ENCODE measurements at regions not wholly inside any gene's neighbourhood (a gene's known extent, or its start where the extent isn't known, plus 50 kb on each side); places are given as distances from the start of the nearest gene placed in this dataset.
"Not testable (repeated sequence)": the region's sequence is repeated elsewhere in the genome, so short reads cannot be mapped to it uniquely, and the experiment has no call there.

GRCh38 chr9:67166335-67166734 is 174.0 kb upstream of the SPATA31A3 start:
- TF ChIP-seq, protein P1, sequence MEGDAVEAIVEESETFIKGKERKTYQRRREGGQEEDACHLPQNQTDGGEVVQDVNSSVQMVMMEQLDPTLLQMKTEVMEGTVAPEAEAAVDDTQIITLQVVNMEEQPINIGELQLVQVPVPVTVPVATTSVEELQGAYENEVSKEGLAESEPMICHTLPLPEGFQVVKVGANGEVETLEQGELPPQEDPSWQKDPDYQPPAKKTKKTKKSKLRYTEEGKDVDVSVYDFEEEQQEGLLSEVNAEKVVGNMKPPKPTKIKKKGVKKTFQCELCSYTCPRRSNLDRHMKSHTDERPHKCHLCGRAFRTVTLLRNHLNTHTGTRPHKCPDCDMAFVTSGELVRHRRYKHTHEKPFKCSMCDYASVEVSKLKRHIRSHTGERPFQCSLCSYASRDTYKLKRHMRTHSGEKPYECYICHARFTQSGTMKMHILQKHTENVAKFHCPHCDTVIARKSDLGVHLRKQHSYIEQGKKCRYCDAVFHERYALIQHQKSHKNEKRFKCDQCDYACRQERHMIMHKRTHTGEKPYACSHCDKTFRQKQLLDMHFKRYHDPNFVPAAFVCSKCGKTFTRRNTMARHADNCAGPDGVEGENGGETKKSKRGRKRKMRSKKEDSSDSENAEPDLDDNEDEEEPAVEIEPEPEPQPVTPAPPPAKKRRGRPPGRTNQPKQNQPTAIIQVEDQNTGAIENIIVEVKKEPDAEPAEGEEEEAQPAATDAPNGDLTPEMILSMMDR (IDR thresholded peaks at IDR 0.05; ENCODE audit: borderline replicate concordance, extremely low read depth, low read length, poor library complexity, severe bottlenecking), result not testable (repeated sequence)
- not testable (repeated sequence) for TF ChIP-seq EZH2 (IDR thresholded peaks at IDR 0.05; ENCODE audit: borderline replicate concordance, low read depth, low read length, severe bottlenecking)

Data from DND-41 (cell line).